RCC 7860 (cell line): ENCODE measurements at regions not wholly inside any gene's neighbourhood (a gene's known extent, or its start where the extent isn't known, plus 50 kb on each side); places are given as distances from the start of the nearest gene placed in this dataset.

ENCODE experiments used
- DNase-seq: peaks from one replicate; pipeline ENCODE4 v3.0.0-alpha.2; 2015; ENCODE audit warnings: low spot score
- FAIRE-seq: peaks from 2 replicates; lab custom pipeline; 2012; peaks lifted over from hg19 to GRCh38; lab: Jason Lieb, UNC

DNA sequence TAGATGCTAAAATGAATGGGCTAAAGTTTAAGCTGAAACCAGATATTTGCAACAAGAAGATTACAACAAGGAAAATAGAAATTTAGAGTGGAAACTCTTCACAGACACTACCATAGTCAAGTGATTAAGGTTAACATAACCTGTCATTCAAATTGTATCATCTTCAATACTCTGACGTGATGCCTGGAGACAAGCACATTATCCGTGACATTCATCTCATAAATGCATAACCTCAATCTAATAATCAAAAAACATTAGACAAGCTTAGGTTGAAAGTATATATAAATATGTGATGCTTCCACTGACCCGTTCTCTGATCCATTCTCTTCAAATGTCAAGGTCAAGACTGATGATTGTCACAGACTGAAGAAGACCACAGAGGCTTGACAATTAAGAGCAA lies 263.8 kb upstream of the MEOX2 start:
- DNase-seq (no peak), FAIRE-seq (no peak)

DNA sequence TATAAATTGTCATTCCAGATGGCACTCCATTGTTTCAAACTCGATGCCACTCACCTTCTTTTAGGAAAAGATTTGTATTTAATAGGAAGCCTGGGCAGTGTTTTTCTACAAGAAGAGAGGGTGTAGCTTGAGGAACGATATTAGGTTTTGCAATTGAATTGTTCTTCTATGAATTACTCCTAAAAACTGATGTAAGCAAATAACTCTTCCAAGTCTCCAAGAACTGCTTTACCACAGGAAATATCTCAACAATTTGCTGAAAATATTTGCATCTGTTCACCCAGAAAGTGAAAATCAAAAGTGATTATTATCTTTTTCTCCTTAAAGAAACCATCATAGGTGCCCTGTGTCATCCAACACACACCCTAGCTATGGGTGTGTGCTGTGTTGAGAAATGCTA lies 261.3 kb upstream of the MEOX2 start:
- no peak for DNase-seq
- no peak for FAIRE-seq

DNA sequence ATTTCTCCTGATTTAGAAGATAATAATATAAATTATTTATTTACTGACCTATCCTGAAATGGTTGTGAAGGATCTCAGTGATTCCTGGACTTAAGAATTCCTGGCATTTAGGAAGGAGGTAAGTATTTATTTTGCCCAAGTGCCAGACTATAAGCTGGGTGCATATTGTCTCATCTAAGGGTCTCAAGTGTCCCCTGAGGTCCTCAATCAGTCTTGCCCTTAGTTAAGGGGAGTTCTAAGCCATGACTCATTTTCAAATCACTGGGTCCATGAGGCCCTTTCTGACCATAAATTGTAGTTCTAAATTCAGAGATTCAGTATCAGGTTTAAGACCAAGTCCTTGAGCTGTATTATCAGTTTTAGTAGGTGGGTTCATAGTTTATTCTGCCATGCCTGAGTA lies 251.6 kb upstream of the MEOX2 start:
- DNase-seq = no peak
- no peak for FAIRE-seq

DNA sequence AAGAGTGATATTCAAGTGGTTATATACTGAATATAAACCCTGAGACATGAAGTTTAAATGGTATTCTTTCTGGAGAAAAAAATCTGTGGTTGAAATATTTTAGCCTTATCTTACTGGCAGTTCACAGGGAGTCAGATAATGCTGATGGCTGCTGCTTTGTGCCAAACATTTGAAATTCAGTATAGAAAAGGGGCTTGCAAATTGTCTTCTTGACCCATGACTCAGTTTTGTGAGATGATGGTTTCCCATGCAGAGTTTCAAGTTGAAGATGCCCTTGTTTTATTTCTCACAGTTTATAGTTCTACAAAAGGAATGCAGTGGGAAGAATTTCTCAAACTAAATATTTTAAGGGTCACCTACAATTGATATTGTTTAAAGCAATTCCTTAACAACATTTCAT lies 251.1 kb upstream of the MEOX2 start:
- FAIRE-seq (no peak), DNase-seq (no peak)

DNA sequence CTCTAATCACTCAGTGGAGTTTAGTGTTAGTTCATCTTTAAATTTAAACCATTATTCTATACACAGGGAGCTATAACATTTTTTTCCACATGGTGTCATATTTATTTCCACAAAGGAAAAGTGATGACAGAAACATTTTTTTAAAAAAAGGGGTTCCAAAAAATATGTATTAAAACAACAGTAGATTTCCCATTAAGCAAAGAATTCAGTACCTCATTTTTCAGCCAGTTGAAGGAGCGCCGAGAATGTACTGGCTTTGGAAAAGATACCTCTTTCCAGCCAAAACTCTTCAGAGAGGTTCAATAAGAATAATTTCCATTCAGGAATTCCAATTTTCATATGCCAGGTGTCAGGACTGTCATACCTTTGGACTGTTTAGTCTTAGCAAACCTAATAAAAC lies 250.5 kb upstream of the MEOX2 start:
- FAIRE-seq (no peak), DNase-seq (no peak)

GRCh38 chr7:15932318-15932717 lies 245.8 kb upstream of the MEOX2 start:
- FAIRE-seq = no peak

GRCh38 chr7:15929411-15929810 lies 242.9 kb upstream of the MEOX2 start:
- DNase-seq (no peak), FAIRE-seq (no peak)

More at GRCh38 chr7:15932318-15932717, 245.8 kb upstream of the MEOX2 start:
- no peak for DNase-seq

DNA sequence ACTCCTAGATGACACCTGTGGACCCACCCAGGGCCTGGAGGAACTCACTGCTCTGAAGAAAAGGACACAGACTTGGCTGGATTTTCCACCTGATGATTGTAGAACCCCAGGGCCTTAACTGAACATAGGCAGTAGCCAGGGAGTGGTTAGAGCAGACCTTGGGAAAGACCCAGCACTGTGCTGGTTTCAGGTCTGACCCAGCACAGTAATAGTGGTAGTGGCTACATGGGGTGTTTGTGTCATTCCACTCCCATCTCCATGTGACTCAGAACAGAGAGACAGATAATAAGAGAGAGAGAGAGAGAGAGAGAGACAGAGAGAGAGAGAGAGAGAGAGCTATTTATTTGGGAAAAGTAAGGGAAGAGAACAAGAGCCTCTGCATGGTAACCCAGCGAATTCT lies 239.1 kb upstream of the MEOX2 start:
- no peak for FAIRE-seq
- DNase-seq = no peak

DNA sequence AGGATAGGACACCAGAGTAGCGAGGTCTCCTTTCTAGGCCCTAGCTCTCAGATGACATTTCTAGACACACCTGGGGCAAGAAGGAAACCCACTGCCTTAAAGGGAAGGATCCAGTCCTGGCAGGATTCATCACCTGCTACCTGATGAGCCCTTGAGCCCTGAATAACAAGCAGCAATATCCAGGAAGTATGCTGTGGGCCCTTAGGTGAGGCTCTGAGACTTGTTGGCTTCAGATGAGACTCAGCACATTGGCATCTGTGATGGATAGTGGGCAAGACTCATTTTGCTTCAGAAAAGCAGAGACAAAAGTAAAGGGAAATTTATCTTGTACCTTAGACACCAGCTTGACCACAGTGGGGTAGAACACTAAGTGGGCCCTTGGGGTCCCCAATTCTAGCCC lies 238.4 kb upstream of the MEOX2 start:
- FAIRE-seq (no peak), DNase-seq (no peak)

DNA sequence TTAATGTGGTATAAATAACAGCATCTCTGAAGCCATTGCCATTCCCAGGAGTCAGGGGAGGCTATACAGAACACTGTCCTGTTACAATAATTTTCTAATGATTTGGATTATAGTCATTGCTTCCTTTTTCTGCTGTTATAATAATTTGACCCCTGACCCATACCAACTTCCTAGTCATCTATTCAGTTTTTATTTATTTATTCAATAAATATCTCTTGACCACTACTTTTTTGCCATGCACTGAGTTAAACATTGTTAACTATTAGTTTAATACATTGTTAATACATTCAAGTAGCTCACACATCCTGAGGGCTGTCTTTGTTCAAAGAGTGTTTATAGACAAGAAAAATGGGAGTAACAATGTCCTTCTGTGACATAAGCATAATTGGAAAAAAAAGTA lies 235.5 kb upstream of the MEOX2 start:
- DNase-seq (no peak), FAIRE-seq (no peak)

DNA sequence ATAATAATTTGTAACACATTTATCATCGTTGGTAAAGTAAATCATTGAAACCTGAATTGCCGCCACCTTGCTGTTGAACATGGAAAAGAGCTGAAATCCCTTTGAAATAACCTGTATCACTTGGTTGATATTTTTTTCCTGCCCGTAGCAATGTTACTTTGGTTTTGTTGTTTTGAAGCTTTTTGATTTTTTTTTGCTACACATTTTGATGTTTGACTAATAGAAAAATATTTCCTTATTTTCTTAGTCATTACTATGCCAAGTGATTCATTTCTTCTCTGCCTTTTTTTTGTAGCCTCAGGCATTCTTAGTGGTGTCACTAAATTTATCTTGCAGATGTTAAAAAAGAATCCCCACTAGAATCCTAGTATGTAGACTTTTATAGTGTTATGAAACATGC lies 235.1 kb upstream of the MEOX2 start:
- no peak for DNase-seq
- no peak for FAIRE-seq

- DNase-seq (no peak), FAIRE-seq (no peak)
Observed at GRCh38 chr7:15920953-15921352, 234.5 kb upstream of the MEOX2 start.

GRCh38 chr7:15916681-15917380 lies 230.3 kb upstream of the MEOX2 start:
- FAIRE-seq = no peak

GRCh38 chr7:15915686-15916293 lies 229.3 kb upstream of the MEOX2 start:
- FAIRE-seq (no peak), DNase-seq (no peak)

More at GRCh38 chr7:15916681-15917380, 230.3 kb upstream of the MEOX2 start:
- DNase-seq = no peak

DNA sequence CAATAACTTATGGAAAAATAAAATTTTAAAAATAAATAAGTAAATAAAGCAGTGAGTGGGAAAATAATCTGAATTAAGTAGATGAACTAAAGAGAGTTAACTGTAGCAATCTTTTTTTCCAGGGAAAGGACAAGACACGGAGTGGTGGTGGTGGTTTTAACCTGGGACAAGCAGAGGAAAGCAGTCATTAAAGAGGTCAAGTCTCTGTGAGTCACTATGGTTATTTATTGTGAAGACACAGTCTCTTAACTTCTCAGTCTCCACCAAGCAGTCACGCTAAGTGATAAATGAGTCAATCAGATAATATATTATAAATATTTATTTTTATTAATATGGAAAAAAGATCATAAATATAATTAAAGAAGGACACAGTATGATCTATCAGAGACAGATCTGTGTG lies 228.1 kb upstream of the MEOX2 start:
- no peak for DNase-seq
- no peak for FAIRE-seq

- DNase-seq = no peak
- FAIRE-seq = no peak
Observed at GRCh38 chr7:15906436-15906835, 220.0 kb upstream of the MEOX2 start.

GRCh38 chr7:15905251-15906040 lies 219.0 kb upstream of the MEOX2 start:
- FAIRE-seq (no peak), DNase-seq (no peak)

GRCh38 chr7:15891151-15891881 lies 204.8 kb upstream of the MEOX2 start:
- FAIRE-seq = peak; percentile 55
- DNase-seq = no peak

GRCh38 chr7:15889507-15889906 lies 203.0 kb upstream of the MEOX2 start:
- no peak for DNase-seq

DNA sequence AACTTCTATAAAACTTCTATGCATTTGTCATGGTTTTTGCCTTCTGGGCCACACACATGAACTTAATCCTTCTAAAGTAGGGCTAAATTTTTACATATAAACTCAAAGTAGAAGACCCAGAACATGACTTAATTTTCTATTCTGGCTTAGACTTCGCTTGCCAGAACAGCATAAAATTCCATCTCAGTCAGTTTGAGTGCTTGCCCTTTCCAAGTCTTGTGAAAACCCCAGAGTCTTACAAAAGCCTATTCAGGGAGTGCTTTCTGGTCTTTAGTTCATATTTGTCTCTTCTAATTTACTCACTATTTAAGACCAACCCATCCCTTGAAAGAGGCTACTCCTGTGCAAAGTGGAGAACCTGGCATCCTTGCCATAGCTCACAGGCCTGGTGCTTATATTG lies 201.6 kb upstream of the MEOX2 start:
- no peak for FAIRE-seq
- DNase-seq = no peak

More at GRCh38 chr7:15889507-15889906, 203.0 kb upstream of the MEOX2 start:
- FAIRE-seq = no peak

- DNase-seq (no peak), FAIRE-seq (no peak)
Observed at GRCh38 chr7:15886626-15887025, 200.1 kb upstream of the MEOX2 start.
